GM18909 (cell line): ENCODE measurements at regions not wholly inside any gene's neighbourhood (a gene's known extent, or its start where the extent isn't known, plus 50 kb on each side); places are given as distances from the start of the nearest gene placed in this dataset.
"Not testable (repeated sequence)": the region's sequence is repeated elsewhere in the genome, so short reads cannot be mapped to it uniquely, and the experiment has no call there.

Source experiments
- ATAC-seq: cut with Tn5 transposase; IDR thresholded peaks from one replicate; pipeline ENCODE4 v1.9.1; 2021; ENCODE audit warnings: mild to moderate bottlenecking; ENCODE audit not compliant: unreplicated experiment, poor library complexity

GRCh38 chr11:57913715-57914704 is 109.7 kb upstream of the OR9Q1 start:
- ATAC-seq, result no peak

GRCh38 chr11:57917632-57918031 is 106.0 kb upstream of the OR9Q1 start:
- no peak for ATAC-seq

GRCh38 chr11:57920971-57921370 is 102.7 kb upstream of the OR9Q1 start:
- no peak for ATAC-seq

- no peak for ATAC-seq
These were observed 91.6 kb upstream of the OR9Q1 start for GRCh38 chr11:57932105-57932504.

- ATAC-seq, result no peak
These were observed 88.2 kb upstream of the OR9Q1 start for GRCh38 chr11:57935402-57936049.

GRCh38 chr11:57936050-57936418 is 87.6 kb upstream of the OR9Q1 start:
- no peak for ATAC-seq

- no peak for ATAC-seq
These were observed 86.2 kb upstream of the OR9Q1 start for GRCh38 chr11:57937431-57937830.

GRCh38 chr11:57938351-57938750 is 85.3 kb upstream of the OR9Q1 start:
- no peak for ATAC-seq

- ATAC-seq, result no peak
These were observed 83.5 kb upstream of the OR9Q1 start for GRCh38 chr11:57940044-57940756.

- ATAC-seq, result no peak
These were observed 81.8 kb upstream of the OR9Q1 start for GRCh38 chr11:57941875-57942274.

GRCh38 chr11:57942808-57943207 is 80.9 kb upstream of the OR9Q1 start:
- ATAC-seq, result no peak

- ATAC-seq, result not testable (repeated sequence)
These were observed 79.9 kb upstream of the OR9Q1 start for GRCh38 chr11:57943766-57944165.

GRCh38 chr11:57946628-57947027 is 77.1 kb upstream of the OR9Q1 start:
- ATAC-seq, result no peak

GRCh38 chr11:57964660-57965059 is 59.0 kb upstream of the OR9Q1 start:
- ATAC-seq, result no peak

- ATAC-seq, result no peak
These were observed 52.2 kb upstream of the OR9Q1 start for GRCh38 chr11:57971272-57972012.

- no peak for ATAC-seq
These were observed 51.7 kb upstream of the OR9Q1 start for GRCh38 chr11:57972013-57972367.
